Prostate gland (tissue), 2 donors: ENCODE measurements at regions not wholly inside any gene's neighbourhood (a gene's known extent, or its start where the extent isn't known, plus 50 kb on each side); places are given as distances from the start of the nearest gene placed in this dataset.

Experiments
- DNase-seq: peaks from one replicate; pipeline ENCODE4 v3.0.0-alpha.2; 2019; ENCODE audit warnings: low spot score
- H3K27ac ChIP-seq, 2 donors: fragments of 200-600 bp; sonication (generic); 2 replicates each; pipeline ENCODE4 v1.5.1; 2017 to 2019
- H3K27me3 ChIP-seq: fragments of 200-600 bp; sonication (generic); replicated peaks from 2 replicates; pipeline ENCODE4 v1.5.1; 2019; ENCODE audit not compliant: insufficient read depth
- H3K36me3 ChIP-seq, 2 donors: fragments of 200-600 bp; sonication (generic); 1 replicate in 1 of 2; 2 replicates in 1 of 2; pipeline versions ENCODE4 v1.5.1 to v1.8.1; 2017 to 2019
- H3K4me1 ChIP-seq: fragments of 200-600 bp; sonication (generic); replicated peaks from 2 replicates; pipeline ENCODE4 v1.5.1; 2019
- H3K4me3 ChIP-seq, 2 donors: fragments of 200-600 bp; sonication (generic); 2 replicates each; pipeline ENCODE4 v1.5.1; 2017 to 2019
- H3K9me3 ChIP-seq: fragments of 200-600 bp; sonication (generic); 2 replicates; pipeline ENCODE4 v1.5.1; 2017
- POLR2A ChIP-seq: fragments of 450-650 bp; IDR thresholded peaks from one replicate; pipeline ENCODE4 v1.6.1; 2016; ENCODE audit warnings: antibody characterized with exemption, mild to moderate bottlenecking
- POLR2AphosphoS5 ChIP-seq: sonication (generic); formaldehyde crosslinking; IDR thresholded peaks from one replicate; pipeline ENCODE4 v1.6.1; 2017; ENCODE audit warnings: antibody characterized with exemption
- WGBS: methylation state at CpG from one replicate; pipeline ENCODE4 v1.1.5; 2018; 5-methylcytosine and 5-hydroxymethylcytosine counted together
- intact Hi-C: fragments of 100-400 bp; cut with DNase I; formaldehyde crosslinking; loops from one replicate; pipeline ENCODE4 v1.14.2; 2022
- TF ChIP-seq, protein P1 (sequence below), 4 experiments: fragments of 200-600 bp in 2 of 4; fragments of 450-650 bp in 2 of 4; sonication (generic) in 2 of 4; IDR thresholded peaks; 1 replicate in 3 of 4; 2 replicates in 1 of 4; pipeline ENCODE4 v1.5.1; 2016 to 2019; ENCODE audit warnings: antibody characterized with exemption in 4 of 4, mild to moderate bottlenecking in 2 of 4, moderate library complexity in 2 of 4

DNA sequence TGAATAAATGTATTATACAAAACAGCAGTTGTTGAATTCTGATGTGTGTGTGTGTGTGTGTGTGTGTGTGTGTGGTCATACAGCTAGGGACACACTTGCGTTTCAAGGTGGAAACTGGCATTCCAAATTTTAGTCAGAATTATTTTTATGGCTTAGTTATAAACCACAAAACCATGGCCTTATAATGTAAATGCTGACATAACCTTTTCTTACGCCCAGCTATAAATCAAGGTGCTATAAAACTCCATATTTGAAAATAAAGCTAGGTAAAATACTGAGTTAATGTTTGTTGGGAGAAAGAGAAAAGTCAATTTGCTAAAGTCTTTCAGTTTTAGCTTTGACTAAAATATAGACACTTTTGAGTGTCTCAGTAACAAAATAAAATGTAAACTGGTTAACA, 345.1 kb upstream of the NR3C2 start:
- intact Hi-C loops: no loop called here
- WGBS: 54% methylated on average over 2 of the region's 2 CpGs
- H3K36me3 ChIP-seq: no peaks in the 10 kb centered on the region
- no peak overlapping the region for H3K27ac ChIP-seq
- no peaks in the 10 kb centered on the region for H3K27me3 ChIP-seq
- H3K4me3 ChIP-seq: no peak overlapping the region
- no peak for DNase-seq
- no peak for TF ChIP-seq POLR2AphosphoS5
- TF ChIP-seq POLR2A: no peak
- TF ChIP-seq, protein P1, sequence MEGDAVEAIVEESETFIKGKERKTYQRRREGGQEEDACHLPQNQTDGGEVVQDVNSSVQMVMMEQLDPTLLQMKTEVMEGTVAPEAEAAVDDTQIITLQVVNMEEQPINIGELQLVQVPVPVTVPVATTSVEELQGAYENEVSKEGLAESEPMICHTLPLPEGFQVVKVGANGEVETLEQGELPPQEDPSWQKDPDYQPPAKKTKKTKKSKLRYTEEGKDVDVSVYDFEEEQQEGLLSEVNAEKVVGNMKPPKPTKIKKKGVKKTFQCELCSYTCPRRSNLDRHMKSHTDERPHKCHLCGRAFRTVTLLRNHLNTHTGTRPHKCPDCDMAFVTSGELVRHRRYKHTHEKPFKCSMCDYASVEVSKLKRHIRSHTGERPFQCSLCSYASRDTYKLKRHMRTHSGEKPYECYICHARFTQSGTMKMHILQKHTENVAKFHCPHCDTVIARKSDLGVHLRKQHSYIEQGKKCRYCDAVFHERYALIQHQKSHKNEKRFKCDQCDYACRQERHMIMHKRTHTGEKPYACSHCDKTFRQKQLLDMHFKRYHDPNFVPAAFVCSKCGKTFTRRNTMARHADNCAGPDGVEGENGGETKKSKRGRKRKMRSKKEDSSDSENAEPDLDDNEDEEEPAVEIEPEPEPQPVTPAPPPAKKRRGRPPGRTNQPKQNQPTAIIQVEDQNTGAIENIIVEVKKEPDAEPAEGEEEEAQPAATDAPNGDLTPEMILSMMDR (IDR thresholded peaks at IDR 0.05): no peak
- H3K4me1 ChIP-seq: peaks cover 3% of the 10 kb centered on the region
- no peaks in the 10 kb centered on the region for H3K9me3 ChIP-seq

GRCh38 chr4:148786699-148787098, 344.5 kb upstream of the NR3C2 start:
- no peak for DNase-seq
- 47% methylated on average over 5 of the region's 5 CpGs for WGBS
- TF ChIP-seq POLR2A: no peak
- TF ChIP-seq, protein P1 (IDR thresholded peaks at IDR 0.05): no peak
- Histone ChIP-seq H3K4me1 (peaks cover 3% of the 10 kb centered on the region), H3K36me3 (no peaks in the 10 kb centered on the region), H3K27me3 (no peaks in the 10 kb centered on the region), H3K4me3 (no peak overlapping the region), H3K9me3 (no peaks in the 10 kb centered on the region), H3K27ac (no peak overlapping the region)
- intact Hi-C loops: no loop called here

- intact Hi-C loops: no loop called here
- Histone ChIP-seq H3K4me3 (no peak overlapping the region), H3K4me1 (peaks cover 3% of the 10 kb centered on the region), H3K36me3 (no peaks in the 10 kb centered on the region), H3K27ac (no peak overlapping the region), H3K9me3 (no peaks in the 10 kb centered on the region), H3K27me3 (no peaks in the 10 kb centered on the region)
- TF ChIP-seq, protein P1 (IDR thresholded peaks at IDR 0.05): no peak
- TF ChIP-seq POLR2AphosphoS5 (no peak), POLR2A (no peak)
- no peak for DNase-seq
- 91% methylated on average over 4 of the region's 4 CpGs for WGBS
Observed at GRCh38 chr4:148782284-148782683, 340.1 kb upstream of the NR3C2 start.

GRCh38 chr4:148780426-148781005, 338.3 kb upstream of the NR3C2 start:
- no peaks in the 10 kb centered on the region for H3K9me3 ChIP-seq
- 90% methylated on average over 3 of the region's 3 CpGs for WGBS
- no peak for DNase-seq
- no peaks in the 10 kb centered on the region for H3K27me3 ChIP-seq
- H3K27ac ChIP-seq: no peak overlapping the region
- no peaks in the 10 kb centered on the region for H3K36me3 ChIP-seq
- H3K4me3 ChIP-seq: no peak overlapping the region
- no peaks in the 10 kb centered on the region for H3K4me1 ChIP-seq
- intact Hi-C loops: no loop called here
- TF ChIP-seq POLR2A (no peak), POLR2AphosphoS5 (no peak)
- TF ChIP-seq, protein P1 (IDR thresholded peaks at IDR 0.05): no peak

GRCh38 chr4:148779771-148780170, 337.6 kb upstream of the NR3C2 start:
- DNase-seq: no peak
- intact Hi-C loops: no loop called here
- no peak overlapping the region for H3K27ac ChIP-seq
- H3K4me1 ChIP-seq: no peaks in the 10 kb centered on the region
- H3K36me3 ChIP-seq: no peaks in the 10 kb centered on the region
- TF ChIP-seq, protein P1 (IDR thresholded peaks at IDR 0.05): no peak
- TF ChIP-seq POLR2A (no peak), POLR2AphosphoS5 (no peak)
- no peak overlapping the region for H3K4me3 ChIP-seq
- WGBS: 92% methylated on average over 4 of the region's 4 CpGs
- H3K9me3 ChIP-seq: no peaks in the 10 kb centered on the region
- H3K27me3 ChIP-seq: no peaks in the 10 kb centered on the region
